ENCODE measurements at regions not wholly inside any gene's neighbourhood (a gene's known extent, or its start where the extent isn't known, plus 50 kb on each side); places are given as distances from the start of the nearest gene placed in this dataset.

DNA sequence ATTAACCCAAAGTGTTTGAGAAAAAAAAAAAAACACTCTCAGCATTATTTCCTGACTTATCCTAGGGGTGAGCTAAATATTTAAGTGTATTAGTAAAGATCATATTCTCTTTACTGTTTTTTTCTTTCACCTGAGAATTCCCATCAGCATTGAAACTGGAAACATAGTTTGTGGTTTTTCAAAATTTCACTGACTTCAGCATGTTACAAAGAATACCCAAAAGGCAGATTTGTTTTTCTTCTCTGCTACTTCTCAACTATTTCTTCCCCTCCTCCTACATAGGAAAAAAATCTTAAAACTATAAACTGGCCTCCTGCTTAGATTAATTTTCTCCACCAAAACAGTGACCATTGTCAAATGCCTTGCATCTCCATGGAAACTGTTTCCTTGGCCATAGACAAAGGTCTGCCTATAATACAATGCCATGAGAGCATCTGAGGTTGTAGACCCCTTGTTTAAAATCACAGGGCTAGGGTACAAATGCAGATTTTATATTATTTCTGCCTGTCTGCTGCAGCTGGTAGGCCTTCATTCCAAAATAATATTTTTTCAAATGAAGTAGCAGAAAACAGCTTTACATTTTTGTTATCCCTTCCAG is 179.7 kb upstream of the GALNT5 start:
- no peak overlapping the region for H3K4me3 ChIP-seq (ENCODE audit: low read length)
- no peak for DNase-seq (ENCODE audit: low read depth, low spot score)

DNA sequence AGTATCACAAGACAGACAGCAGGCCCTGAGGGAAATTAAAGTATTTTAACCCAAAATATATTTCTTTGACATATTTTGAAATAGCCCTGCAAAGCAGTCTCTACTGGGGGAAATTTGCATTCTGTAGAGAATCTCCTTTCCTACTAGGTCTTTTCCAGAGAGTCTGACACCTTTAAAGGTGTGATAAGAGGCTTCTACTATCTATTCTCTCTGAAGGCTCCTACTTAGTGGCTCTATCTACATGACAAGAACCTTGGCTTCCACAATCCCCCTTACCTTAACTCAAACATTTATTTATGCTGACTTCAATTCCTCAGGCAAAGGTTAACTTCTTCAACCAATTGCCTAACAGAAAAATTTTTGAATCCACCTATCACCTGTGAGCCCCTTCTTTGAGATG is 174.6 kb upstream of the GALNT5 start:
- no peak for DNase-seq (ENCODE audit: low read depth, low spot score)
- no peak overlapping the region for H3K4me3 ChIP-seq (ENCODE audit: low read length)

DNA sequence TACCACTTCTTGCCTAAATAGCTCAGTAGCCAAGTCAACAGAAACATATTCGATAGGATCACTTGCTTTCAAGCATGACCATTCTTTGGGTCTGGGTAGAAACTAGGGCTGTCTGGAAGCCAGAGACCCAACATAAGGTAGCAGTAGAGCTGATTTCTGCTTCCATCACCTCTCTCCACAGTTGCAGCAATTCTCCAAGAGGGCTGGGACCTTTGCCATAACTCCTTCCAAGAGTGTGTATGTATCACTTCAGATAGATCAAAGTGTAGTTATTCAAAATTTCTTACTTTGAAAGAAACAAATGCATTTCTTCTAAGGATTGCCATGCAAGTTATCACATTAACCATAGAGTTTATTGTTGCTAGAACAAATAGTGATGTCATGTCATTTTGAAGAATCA is 172.0 kb upstream of the GALNT5 start:
- no peak for DNase-seq (ENCODE audit: low read depth, low spot score)
- H3K4me3 ChIP-seq (ENCODE audit: low read length): no peak overlapping the region

DNA sequence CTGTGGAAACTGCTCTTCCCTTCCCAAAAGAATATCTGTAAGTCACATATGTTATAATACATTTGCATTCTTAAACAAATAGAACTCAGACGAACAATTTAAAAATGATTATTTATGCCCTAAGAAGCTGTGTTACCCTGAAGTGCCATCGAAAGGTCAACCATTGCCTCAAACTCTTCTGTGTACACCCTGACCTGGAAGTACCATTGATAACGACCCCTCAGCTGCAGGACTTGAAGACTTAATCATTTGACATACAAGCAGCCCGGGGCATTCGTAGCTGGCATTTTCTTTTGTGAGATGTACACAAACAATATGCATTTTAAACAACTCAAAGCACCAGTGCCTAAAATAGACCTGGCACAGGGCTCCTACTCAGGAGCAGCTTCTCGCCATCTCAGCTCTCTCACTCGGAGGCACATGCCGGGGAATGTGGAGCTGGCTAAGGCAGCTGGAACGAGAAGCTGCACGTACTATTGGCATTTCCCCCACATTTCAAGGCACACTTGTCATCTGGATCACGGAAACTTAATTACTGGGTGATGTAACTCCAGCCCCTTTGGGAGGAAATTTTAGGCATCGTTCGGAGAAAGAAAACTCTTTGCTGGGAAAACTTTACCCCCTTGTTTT is 170.0 kb upstream of the GALNT5 start:
- no peak overlapping the region for H3K4me3 ChIP-seq (ENCODE audit: low read length)
- DNase-seq (ENCODE audit: low read depth, low spot score): no peak

DNA sequence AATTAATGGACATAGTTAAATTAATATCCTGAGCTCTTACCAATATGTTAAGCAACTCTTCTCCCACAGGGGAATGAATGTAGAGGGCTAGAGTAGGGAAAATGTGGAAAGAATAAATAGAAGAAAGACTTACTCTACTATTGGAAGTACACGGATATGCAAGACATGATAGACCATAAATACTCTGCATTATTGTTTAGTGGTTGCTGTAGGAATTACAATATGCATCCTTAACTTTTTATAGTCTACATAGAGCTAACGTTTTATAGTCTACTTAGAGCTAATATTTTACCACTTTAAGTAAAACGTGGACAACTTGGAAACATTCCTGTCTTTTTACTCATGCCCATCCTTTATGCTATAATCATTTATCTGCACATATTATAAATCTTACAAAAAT is 163.8 kb upstream of the GALNT5 start:
- H3K4me3 ChIP-seq (ENCODE audit: low read length): no peak overlapping the region
- no peak for DNase-seq (ENCODE audit: low read depth, low spot score)

DNA sequence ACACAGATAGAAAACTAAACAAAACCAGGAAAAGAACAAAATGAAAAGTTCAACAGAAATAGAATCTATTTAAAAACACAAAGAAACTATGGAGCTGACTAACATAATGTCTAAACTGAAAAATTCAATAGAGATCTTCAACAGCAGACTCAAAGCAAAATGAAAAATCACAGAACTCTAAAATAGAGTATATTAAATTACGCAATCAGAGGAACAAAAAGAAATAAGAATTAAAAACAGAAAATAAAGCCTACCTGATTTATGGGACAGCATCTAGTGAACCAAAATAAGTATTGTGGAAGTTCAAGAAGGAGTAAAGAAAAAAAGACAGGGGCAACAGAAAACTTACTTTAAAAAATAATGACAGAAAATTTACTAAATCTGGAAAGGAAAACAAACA is 152.1 kb upstream of the GALNT5 start:
- no peak overlapping the region for H3K4me3 ChIP-seq (ENCODE audit: low read length)
- DNase-seq (ENCODE audit: low read depth, low spot score): no peak

DNA sequence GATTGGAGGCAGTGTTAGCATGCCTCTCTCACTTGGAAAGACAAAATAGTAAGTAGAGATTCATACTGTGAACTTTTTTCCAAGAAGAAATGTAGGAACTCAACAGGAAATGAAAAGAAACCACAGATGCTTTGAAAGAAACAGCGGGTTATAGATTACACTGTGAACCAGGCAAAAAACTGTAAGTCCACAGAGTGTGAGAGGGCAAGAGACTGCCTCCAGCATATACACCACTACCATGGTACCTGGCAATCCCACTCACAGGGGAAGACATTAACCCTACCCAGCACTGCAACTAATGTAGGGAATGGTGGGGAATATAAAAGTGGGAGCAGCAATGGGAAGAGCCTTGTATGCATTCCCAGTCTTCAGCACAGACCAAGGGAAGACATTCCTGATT is 150.6 kb upstream of the GALNT5 start:
- no peak for DNase-seq (ENCODE audit: low read depth, low spot score)
- H3K4me3 ChIP-seq (ENCODE audit: low read length): no peak overlapping the region

DNA sequence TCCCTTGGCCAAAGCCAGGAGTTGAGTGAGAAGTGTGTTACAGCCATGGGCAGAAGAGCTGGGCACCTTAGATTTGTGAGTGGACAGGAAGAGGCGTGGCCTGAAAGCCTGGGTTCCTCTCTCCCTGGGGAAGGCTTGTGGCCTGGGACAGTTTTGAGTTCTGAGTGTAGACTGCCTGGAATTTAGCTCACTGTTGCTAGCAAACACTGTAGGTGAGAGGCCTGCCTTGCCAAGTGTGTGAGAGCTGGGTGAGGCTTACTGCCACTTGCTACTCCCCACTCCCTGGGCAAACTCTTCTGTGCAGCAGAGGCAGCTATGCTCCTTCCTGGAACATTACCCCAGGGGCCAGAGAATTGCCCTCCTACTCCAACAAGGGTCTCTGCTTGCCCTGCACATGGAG is 150.0 kb upstream of the GALNT5 start:
- no peak for DNase-seq (ENCODE audit: low read depth, low spot score)
- no peak overlapping the region for H3K4me3 ChIP-seq (ENCODE audit: low read length)

DNA sequence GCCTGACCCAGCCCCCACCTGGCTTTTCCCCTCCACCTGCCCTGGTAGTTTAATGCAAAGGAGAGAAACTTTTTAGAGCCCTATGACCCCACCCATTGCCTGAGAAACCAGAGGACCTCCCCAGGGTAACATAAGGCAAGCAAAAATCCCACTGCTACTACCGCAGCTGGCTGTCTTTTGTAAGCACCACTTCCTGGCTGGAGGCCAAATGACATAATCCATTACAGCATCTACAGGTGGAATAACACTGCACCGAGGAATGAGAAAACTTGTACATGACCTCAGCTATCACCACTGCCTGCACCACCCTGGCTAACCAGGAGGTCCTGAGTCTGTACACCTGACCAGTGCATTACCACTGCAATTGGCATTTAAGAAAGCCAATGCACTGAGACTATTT is 149.6 kb upstream of the GALNT5 start:
- DNase-seq (ENCODE audit: low read depth, low spot score): peak; percentile 56
- no peak overlapping the region for H3K4me3 ChIP-seq (ENCODE audit: low read length)

DNA sequence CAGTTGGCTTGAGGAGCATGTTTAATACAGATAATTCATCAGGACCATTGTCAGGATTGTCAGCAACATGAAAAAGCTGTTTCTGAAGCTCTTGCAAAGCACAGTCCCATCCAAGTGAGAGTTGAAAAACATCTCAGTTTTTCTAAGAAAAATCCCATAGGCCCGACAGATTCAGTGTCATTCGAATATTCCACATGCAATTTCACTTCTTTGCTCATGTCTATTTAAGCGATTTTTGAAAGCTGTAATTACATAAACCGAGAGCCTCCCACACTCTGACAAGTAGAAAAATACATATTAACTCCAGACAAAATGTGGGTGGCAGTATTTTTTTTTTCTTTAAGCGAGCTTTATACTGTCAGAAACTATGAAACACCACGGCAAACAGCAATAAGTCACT is 134.7 kb upstream of the GALNT5 start:
- DNase-seq (ENCODE audit: low read depth, low spot score): no peak

DNA sequence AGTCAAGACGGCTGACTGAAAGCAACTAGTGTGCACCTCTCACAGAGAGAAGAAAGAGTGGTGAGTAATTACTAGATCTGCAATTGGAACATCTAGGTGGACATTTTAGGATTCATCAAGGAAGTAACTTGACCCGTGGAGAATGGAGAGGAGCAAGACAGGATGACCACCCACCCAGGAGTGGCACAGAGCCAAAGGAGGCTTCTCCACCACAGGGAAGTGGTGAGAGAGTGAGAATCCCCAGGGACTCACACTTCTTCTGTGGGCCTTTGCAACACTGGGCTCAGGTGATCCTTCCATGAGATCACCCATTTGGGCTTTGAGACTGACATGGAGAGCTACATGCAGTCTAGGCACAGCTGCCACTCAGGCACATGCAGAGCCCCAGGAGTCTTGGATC is 132.8 kb upstream of the GALNT5 start:
- H3K4me3 ChIP-seq (ENCODE audit: low read length): no peak overlapping the region
- no peak for DNase-seq (ENCODE audit: low read depth, low spot score)

More for the DNA sequence above, 134.7 kb upstream of the GALNT5 start:
- H3K4me3 ChIP-seq (ENCODE audit: low read length): no peak overlapping the region

DNA sequence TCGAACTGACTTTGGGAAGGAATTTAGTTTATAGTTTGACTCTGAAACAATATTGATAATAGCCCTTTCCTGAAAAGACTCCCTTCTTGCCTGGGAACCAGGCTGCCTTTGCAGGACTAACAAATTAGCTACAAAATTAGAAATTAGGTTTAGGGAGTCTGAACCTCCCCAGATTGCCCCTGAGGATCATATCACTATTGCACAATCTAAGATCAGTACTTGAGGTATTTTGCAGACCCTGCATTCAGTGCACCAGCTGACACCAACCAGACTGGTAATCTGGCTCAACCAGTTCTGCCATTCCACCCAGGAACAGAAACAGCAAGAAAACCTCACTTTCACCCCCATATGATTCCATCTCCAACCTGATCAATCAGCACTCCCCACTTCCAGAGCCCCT is 131.8 kb upstream of the GALNT5 start:
- no peak overlapping the region for H3K4me3 ChIP-seq (ENCODE audit: low read length)
- no peak for DNase-seq (ENCODE audit: low read depth, low spot score)

DNA sequence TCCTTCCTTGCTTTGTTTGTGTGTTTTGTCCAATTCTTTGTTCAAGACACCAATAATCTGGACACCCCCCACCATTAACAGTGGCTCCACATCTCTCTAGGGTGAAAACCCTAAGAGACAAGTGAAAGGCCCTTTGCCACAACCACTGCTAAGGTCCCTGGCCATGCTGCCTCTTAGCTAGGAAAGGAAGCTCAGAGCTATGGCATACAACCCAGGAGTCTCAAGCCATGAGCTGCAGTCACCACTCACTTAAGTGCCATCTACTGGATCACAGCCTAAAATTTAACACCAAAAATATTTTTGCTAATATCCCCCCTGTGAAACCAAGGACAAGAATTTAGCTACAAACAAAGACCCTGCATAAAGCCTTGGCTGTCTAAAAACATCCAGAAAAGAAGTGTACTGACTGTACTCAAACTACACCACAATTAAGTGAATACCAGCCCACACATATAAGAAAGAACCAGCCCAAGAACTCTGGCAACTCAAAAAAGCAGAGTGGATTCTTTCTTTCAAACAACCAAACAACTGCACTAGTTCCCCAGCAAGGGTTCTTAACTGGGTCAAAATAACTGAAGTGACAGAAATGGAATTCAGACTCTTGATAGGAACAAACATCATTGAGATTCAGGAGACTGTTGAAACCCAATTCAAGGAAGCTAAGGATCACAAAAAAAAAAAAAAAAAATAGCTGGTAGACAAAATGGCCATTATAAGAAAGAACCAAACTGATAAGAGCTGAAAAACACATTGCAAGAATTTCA is 130.1 kb upstream of the GALNT5 start:
- DNase-seq (ENCODE audit: low read depth, low spot score): no peak
- H3K4me3 ChIP-seq (ENCODE audit: low read length): no peak overlapping the region

DNA sequence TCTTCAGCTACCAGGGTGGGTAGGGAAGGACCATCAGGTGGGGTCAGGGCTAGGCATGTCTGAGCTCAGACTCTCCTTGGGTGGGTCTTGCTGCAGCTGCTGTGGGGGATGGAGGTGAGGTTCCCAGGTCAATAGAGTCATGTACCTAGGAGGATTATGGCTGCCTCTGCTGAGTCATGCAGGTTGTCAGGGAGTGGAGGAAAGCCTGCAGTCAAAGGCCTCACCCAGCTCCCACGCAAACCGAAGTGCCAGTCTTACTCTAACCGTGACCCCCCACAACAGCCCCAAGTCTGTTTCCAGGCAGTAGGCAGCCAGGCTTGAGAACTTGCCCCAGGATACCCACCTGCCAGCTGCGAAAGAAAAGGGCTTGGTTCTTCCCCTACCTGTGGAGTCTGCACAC is 113.6 kb upstream of the GALNT5 start:
- no peak for DNase-seq (ENCODE audit: low read depth, low spot score)
- no peak overlapping the region for H3K4me3 ChIP-seq (ENCODE audit: low read length)

DNA sequence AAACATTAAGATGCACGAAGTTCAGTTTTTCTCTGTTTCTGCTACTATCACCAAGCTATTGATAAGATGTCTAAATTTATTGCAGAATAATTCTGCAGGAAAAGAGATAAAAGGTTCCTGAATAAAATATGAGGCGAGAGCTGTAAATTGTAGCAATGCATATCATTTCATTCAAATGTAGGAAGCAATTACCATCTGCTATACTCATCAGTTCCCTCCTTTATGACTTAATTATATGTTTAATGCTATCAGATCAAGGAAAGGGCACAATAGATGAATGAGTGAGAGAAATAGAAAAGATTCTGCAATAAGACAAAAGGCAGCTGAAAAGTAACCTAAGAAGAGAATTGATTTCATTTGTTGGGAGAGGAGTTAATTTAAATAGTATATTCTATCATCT is 108.2 kb upstream of the GALNT5 start:
- DNase-seq (ENCODE audit: low read depth, low spot score): no peak
- no peak overlapping the region for H3K4me3 ChIP-seq (ENCODE audit: low read length)

DNA sequence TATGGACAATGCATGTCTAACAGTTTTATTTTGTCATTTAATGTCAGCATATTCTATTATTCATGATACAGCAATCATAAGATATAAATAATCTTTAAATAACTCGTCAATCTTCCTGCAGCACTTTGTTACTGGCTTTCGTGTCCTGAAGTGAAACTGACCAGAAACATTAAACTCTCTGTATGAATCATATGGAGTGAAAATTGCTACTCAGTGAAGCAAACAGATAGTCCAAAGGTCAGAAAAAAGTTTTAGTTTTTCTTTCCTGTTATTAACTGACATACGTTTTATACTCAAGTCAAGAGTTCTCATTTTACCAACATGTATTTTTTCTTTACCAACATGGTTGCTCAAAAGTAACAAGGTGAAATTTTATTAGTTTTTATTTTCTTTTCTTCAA is 106.8 kb upstream of the GALNT5 start:
- H3K4me3 ChIP-seq (ENCODE audit: low read length): no peak overlapping the region
- no peak for DNase-seq (ENCODE audit: low read depth, low spot score)

DNA sequence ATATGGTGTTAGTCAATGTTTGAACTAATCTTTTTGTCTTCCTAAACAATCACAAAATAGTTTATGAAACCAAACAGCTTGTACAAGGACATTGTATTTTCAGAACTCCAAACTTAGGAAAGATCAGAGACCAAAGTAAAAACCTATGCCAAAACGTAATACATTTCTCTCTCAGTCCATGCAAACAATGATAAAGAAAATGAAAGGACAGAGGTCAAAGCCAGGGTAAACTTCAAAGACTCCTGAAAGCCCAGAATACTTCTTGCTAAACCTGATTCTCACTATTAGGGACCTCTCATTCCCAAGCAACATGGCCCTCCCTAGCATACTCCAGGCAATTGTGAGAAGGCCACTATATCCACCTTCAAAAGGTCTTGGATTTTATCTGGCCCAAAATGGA is 105.1 kb upstream of the GALNT5 start:
- H3K4me3 ChIP-seq (ENCODE audit: low read length): no peak overlapping the region
- no peak for DNase-seq (ENCODE audit: low read depth, low spot score)

DNA sequence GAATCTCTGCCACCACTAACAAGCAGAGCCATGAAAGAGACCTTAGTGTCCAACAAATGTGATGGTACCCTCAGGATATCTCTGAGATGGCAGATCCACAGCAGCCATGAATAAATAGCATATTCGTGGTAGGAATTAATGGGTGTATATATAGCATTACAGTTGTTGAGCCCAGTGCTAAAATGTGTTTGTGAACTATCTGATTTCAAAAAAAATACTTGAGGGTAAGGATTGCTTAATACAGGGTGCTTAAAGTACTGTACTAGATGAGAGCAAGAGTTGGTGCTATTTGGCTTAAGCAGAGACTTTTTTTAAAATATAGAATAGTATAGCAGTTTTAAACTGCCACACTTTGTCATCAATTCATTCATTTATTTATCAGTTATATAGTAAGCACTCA is 101.5 kb upstream of the GALNT5 start:
- no peak for DNase-seq (ENCODE audit: low read depth, low spot score)
- no peak overlapping the region for H3K4me3 ChIP-seq (ENCODE audit: low read length)

DNA sequence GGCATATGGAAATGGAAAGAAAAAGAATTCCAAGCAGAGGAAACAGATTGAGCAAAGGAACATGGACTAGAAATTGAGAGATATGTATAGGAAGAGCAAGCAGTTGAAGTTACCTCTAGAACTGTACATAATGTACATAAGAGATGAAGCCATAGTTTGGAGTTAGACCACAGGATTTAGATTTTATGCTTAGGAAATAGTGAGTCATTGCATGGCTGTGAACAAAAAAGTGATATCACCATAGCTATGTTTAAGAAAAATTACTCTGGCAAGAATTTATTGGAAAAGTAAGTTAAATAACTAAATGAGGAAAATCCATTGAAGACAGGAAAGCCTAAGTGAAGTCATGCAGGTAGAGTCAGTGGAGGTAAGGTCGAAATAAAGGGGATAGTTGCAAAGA is 99.4 kb upstream of the GALNT5 start:
- no peak overlapping the region for H3K4me3 ChIP-seq (ENCODE audit: low read length)
- DNase-seq (ENCODE audit: low read depth, low spot score): no peak

DNA sequence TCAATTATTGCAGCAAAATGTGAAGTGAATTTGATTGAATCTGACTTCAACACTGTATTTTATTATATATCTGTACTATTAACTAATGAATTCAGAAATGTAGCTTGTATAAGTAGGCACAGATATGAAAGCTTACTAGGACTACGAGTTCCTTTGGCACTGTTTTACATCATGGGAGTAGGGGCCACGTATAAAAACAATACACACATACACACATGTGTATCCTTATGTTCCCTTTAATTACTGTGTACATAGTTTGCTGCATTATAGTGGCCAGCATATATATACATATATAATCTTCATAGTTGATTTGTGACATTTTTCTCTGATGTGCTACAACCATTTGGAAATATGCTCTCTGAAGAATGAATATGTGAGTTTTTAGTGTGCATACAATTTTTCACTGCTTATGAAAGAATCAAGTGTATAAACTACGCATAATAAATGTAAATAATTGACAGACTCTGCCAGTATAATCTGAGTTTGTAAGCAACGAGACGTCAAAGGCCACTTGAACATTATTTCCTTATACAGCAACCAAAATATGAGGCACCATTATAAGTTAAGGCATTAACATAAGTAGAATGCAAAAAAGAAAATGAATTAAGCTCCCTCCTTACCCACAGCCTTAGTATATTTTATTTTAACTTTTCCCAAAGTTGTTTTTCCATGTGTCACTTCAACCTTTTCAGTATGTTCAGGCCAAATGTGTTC is 98.1 kb upstream of the GALNT5 start:
- DNase-seq (ENCODE audit: low read depth, low spot score): no peak

More for the DNA sequence above, 98.1 kb upstream of the GALNT5 start:
- no peak overlapping the region for H3K4me3 ChIP-seq (ENCODE audit: low read length)

All from Jurkat, Clone E6-1 (cell line).